ENCODE measurements at regions not wholly inside any gene's neighbourhood (a gene's known extent, or its start where the extent isn't known, plus 50 kb on each side); places are given as distances from the start of the nearest gene placed in this dataset.

GRCh38 chr12:74455429-74455828 lies 82.2 kb upstream of the ATXN7L3B start:
- no peaks in the 10 kb centered on the region for H3K4me1 ChIP-seq
- 89 to 95% (median 93%) methylated on average over 3 of the region's 3 CpGs for WGBS, 5 donors
- H3K4me3 ChIP-seq: no peak overlapping the region
- TF ChIP-seq POLR2A (IDR thresholded peaks at IDR 0.05): no peak
- no peak for TF ChIP-seq CTCF (IDR thresholded peaks at IDR 0.05)
- TF ChIP-seq POLR2AphosphoS5 (IDR thresholded peaks at IDR 0.05): no peak
- TF ChIP-seq EP300 (IDR thresholded peaks at IDR 0.05): no peak
- H3K27me3 ChIP-seq: no peaks in the 10 kb centered on the region
- DNase-seq: no peak
- intact Hi-C loops (cut with DNase I; ENCODE audit: low total_unique reads): no loop called here
- H3K27ac ChIP-seq: no peak overlapping the region
- no peaks in the 10 kb centered on the region for H3K36me3 ChIP-seq
- H3K9me3 ChIP-seq: no peaks in the 10 kb centered on the region

GRCh38 chr12:74456431-74456830 lies 81.2 kb upstream of the ATXN7L3B start:
- intact Hi-C loops (cut with DNase I; ENCODE audit: low total_unique reads): no loop called here
- Histone ChIP-seq H3K9me3 (no peaks in the 10 kb centered on the region), H3K4me1 (no peaks in the 10 kb centered on the region), H3K36me3 (no peaks in the 10 kb centered on the region), H3K27me3 (no peaks in the 10 kb centered on the region), H3K27ac (no peak overlapping the region), H3K4me3 (no peak overlapping the region)
- WGBS, 5 donors: 61 to 94% (median 88%) methylated on average over 3 of the region's 3 CpGs
- no peak for TF ChIP-seq POLR2AphosphoS5 (IDR thresholded peaks at IDR 0.05)
- no peak for TF ChIP-seq POLR2A (IDR thresholded peaks at IDR 0.05)
- no peak for TF ChIP-seq CTCF (IDR thresholded peaks at IDR 0.05)
- no peak for TF ChIP-seq EP300 (IDR thresholded peaks at IDR 0.05)
- peak in 1 of 2 donors; percentile 1 for DNase-seq

- TF ChIP-seq CTCF (IDR thresholded peaks at IDR 0.05) (no peak), EP300 (IDR thresholded peaks at IDR 0.05) (no peak), POLR2A (IDR thresholded peaks at IDR 0.05) (no peak), POLR2AphosphoS5 (IDR thresholded peaks at IDR 0.05) (no peak)
- H3K27ac ChIP-seq: no peak overlapping the region
- no peaks in the 10 kb centered on the region for H3K36me3 ChIP-seq
- WGBS, 5 donors: 65 to 87% (median 86%) methylated on average over 4 of the region's 4 CpGs
- H3K9me3 ChIP-seq: no peaks in the 10 kb centered on the region
- H3K27me3 ChIP-seq: no peaks in the 10 kb centered on the region
- intact Hi-C loops (cut with DNase I; ENCODE audit: low total_unique reads): no loop called here
- DNase-seq: no peak
- no peak overlapping the region for H3K4me3 ChIP-seq
- H3K4me1 ChIP-seq: no peaks in the 10 kb centered on the region
Observed at GRCh38 chr12:74468401-74468800, 69.2 kb upstream of the ATXN7L3B start.

GRCh38 chr12:74476234-74476633 lies 61.4 kb upstream of the ATXN7L3B start:
- no peak for DNase-seq
- no peak overlapping the region for H3K27ac ChIP-seq
- no peaks in the 10 kb centered on the region for H3K27me3 ChIP-seq
- H3K9me3 ChIP-seq: no peaks in the 10 kb centered on the region
- intact Hi-C loops (cut with DNase I; ENCODE audit: low total_unique reads): no loop called here
- 48 to 61% (median 49%) methylated on average over 1 of the region's 1 CpG for WGBS, 5 donors
- TF ChIP-seq EP300 (IDR thresholded peaks at IDR 0.05) (no peak), POLR2A (IDR thresholded peaks at IDR 0.05) (no peak), CTCF (IDR thresholded peaks at IDR 0.05) (no peak), POLR2AphosphoS5 (IDR thresholded peaks at IDR 0.05) (no peak)
- no peak overlapping the region for H3K4me3 ChIP-seq
- no peaks in the 10 kb centered on the region for H3K4me1 ChIP-seq
- H3K36me3 ChIP-seq: no peaks in the 10 kb centered on the region
